SKM-1 treated with dmso at 0.1 percent for 144 hours (cell line): ENCODE measurements at regions not wholly inside any gene's neighbourhood (a gene's known extent, or its start where the extent isn't known, plus 50 kb on each side); places are given as distances from the start of the nearest gene placed in this dataset.
"Not testable (repeated sequence)": the region's sequence is repeated elsewhere in the genome, so short reads cannot be mapped to it uniquely, and the experiment has no call there.

ENCODE experiments used
- DNase-seq: peaks from one replicate; lab custom pipeline; 2025; ENCODE audit not compliant: unreplicated experiment; lab: John Stamatoyannopoulos, UW

DNA sequence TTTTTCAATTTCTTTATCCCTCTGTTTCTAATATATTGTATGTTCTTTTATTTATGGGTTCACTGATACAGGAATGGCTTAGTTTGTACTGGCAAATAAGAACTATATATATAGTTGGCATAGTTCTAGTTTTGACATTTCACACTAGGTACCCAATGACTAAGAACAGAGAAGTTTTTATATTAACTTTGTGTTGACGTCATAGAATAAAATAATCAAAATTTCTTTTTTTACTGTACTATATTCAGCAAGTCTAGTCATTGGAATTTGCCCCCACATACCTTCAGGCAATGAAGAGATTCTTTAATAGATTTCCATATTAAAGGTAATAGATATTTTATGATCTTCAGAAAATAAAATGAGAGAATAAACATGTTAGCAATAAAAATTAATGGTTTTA lies 713.2 kb downstream of the NOVA1 start:
- DNase-seq: no peak

DNA sequence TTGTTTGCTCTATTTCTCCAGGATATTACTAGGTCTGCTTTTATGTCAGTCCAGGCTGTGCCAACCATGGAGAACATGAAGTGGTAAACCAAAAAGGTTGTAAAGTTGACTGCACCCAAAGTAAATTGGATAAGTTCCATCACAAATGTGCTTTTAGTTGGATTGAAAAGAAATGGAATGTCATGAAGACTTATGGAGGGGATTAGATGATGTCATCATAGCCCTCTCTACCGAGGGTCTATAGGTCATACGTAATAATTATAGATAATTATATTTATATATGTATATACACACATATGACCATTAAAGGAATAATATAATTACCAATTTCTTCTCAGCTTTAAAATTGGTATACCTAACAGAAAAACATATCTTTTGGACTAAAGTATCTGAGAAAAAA lies 714.9 kb downstream of the NOVA1 start:
- DNase-seq: no peak

DNA sequence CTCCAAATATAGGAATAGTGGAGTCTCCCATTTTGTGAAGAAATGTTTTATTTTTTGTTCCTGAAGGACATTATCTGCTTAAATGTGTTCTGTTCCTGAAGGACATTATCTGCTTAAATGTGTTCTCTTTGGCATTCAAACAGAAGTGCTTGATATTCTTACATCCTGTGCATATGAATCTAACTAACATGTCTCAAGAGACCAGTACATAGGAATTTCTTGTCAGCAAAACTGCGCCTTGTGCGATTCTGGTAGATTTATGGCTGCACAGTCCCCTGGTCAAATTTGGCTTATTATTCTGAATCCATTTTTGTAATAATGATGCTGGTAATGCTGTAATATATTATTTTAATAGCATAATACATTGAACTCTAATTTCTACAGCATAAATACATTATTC lies 722.4 kb downstream of the NOVA1 start:
- DNase-seq: no peak

DNA sequence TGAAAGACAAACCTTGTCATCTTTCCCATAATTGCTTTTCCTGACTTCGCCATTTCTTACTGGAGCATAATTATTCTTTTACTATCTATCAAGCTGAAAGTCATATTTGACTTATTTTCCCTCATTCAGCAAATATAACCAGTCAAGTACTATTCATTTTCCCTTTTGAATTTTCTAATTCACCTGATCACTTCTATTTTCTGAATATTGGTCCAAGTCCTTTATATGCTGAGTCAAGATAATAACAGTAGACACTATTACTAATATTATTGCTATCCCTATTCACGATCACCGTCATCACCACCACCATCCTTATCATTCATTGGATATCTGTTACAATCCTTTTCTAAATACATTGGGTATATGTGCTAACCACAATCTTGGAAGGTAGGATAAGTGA lies 728.0 kb downstream of the NOVA1 start:
- DNase-seq: no peak

DNA sequence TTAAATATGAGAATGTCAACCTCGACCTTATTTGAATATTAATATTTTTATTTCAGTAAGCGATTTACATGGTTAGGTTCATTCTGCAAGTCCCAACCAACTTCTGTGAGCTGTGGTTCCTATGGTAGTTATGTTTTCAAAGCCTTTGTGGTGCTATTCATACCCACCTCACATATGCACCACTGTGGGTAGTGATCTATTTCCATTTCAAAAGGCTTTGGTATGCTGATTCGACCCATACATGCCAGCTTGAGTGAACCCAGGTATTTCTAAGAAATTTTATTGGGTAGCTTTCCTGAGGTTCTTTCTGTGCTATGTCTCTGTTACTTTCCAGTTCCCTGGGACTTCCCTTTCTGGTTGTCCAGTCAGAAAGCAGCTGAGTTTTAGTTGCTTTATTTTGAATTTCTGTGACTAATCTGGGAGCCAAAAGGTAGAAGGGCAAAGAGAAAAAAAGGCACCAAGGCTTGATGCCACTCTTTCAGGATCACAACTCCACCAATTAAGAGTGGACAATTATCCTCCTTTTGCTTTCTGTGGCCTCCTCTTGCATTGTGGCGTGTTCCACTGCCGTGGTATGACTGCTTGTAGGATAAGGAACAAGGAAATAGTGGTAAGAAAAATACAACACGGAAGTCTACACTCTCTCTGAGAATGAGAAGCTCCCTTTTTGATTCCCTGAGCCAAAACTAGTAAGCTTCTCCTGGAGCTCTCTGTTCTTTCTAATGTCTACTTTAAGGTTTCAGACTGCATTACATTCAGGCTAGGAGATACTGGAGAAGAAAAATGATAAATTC lies 729.1 kb downstream of the NOVA1 start:
- no peak for DNase-seq

DNA sequence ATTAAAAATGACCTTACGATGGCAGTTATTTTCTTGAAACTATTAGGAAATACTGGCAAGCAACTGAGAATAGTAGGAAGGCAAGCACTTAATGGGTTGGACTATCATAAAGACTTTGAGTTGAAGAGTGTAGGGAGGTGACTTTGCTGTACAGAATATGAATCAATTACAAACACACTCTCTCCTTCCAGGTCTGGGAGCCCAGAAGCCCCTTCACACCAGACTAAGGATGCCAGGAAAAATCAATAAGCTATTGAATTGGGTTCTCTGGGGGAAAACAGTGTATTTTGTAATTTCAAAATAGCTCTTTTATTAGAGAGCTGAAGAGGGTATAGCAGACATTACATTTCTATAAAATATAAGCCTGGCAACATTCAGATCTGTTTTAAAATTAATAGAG lies 736.4 kb downstream of the NOVA1 start:
- DNase-seq: no peak

DNA sequence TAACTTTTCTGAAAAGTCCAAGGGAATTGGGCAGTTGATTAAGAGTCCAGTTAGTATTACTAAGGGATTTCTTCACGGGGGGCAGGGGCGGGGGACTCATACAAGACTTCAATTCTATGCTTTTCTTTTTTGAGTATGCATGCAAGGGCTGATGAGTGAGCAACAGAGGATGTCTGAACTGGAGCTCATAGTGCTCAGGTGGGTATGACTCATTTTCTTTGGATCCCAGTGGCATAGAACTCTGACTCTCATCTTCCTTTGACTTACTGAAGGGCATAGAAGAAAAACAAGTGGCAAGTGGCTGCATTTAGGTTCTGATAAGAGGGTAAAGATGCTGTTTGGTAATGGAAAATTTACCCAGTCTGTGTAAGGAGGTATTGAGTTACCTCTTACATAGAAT lies 749.2 kb downstream of the NOVA1 start:
- DNase-seq: no peak

DNA sequence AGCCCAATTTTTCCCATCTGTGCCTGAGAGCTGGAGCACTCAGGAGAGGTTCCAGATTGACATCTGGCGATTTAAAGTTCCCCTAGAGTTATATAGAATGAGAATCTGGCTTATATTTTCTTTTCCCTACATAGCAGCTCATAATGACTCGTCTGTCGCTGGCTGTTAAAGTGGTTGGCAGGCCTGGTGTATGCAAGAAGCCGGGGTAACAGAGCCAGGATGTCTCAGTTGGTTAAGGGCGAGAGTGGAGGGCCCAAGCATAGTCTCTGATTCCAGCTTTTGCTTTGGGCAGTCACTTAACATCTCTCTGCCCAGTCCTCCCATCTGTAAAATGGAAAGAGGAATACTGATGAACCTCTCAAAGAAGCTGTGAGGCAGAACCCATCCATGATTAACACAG lies 751.6 kb downstream of the NOVA1 start:
- no peak for DNase-seq

DNA sequence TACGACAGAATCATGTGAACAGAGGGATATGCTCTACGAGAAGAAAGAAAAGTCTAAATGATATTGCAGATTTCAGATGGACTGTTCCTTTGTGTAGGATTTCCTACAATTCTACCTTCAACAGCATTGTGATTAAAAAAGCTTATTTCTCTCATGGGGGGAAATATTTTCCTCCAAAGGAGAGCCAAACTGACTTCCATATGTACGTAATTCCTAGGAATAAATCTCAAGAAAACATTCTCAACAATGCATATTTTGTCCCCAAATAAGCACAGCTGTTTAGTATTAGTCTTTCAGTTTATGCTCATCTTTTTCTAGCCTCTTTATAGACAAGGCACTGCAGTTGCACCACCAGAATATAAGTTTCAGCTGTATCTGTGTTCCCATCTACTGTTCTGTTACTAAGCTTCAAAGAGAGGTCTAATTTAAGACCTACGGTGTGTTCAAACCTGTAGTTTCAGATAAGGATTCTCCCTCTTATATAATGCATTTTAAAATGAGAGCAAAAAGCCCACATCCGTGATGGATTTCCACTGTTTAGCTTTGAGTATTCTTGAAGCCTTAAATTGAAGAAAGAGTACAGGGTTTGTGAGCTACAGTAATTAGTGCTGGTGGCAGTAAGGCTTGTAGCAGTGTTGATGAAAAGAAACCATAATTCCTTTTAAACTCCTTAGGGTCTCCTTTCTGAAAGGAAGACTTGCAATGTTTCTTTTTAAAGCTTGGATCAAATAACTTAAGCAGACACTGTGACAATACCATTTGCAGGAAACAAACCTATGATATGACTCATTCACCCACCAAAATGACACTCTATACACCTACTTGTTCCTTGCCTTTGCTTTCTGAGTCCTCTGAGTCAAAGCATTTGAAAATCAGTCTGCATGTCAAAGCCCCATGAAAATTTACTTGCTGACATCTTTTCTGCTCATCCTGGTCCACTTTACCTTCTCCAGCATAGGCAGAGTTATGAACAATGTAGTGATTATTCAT lies 754.1 kb downstream of the NOVA1 start:
- DNase-seq: no peak

DNA sequence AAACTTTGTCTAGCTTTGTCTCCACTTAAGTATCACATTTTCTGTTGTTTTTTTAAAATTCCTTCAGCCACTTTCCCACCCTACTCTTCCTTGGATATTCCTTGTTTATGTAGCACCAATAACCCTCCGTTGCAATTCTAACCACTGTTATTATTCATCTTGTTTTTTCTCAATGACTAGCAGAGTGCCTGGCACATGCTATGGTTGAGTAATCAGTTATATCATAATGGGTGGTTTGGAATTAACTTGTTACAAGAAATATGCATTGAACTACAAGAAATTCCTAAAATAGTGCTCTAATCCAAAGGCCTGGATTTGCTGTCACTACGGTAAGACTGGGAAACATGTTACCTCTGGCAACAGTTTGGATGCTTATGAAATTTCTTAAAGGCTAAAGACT lies 756.6 kb downstream of the NOVA1 start:
- no peak for DNase-seq

DNA sequence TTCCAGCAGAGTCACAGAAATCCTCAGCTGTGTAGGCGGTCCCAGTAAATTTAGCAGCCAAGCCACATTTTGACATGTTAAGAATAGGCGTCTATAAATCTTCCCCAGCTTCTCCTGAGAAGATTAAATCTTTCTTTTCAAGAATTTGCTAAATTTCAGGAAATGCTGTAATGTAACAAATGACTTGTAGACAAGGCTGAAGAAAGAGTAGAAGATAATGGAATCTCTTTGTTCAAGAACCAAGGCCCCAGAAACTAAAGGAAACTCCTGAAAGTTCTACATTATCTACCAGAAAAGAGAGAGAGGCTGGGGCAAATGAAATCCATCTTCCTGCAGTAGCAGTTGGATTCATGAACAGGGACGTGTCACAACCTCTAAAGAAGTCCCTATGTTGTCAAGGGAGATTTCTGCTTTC lies 760.3 kb downstream of the NOVA1 start:
- DNase-seq: no peak

DNA sequence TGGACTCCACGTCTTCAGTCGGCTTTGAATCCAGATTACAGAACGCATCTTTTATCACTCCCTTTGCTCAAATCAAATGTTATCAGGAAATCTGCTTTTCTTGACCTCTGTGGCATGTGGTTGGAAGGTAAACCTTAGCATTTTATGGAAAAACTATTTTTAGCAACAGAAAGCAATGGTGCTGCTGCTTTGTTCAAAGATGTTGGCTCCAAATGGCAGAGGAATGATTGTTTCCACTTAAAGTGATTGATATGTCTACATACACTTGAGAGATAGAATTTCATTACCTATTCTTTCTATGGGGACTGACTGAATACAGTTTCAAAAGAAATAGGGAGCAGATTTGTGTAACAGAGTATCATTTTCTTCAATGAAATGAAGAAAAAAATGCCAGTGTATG lies 761.2 kb downstream of the NOVA1 start:
- no peak for DNase-seq

DNA sequence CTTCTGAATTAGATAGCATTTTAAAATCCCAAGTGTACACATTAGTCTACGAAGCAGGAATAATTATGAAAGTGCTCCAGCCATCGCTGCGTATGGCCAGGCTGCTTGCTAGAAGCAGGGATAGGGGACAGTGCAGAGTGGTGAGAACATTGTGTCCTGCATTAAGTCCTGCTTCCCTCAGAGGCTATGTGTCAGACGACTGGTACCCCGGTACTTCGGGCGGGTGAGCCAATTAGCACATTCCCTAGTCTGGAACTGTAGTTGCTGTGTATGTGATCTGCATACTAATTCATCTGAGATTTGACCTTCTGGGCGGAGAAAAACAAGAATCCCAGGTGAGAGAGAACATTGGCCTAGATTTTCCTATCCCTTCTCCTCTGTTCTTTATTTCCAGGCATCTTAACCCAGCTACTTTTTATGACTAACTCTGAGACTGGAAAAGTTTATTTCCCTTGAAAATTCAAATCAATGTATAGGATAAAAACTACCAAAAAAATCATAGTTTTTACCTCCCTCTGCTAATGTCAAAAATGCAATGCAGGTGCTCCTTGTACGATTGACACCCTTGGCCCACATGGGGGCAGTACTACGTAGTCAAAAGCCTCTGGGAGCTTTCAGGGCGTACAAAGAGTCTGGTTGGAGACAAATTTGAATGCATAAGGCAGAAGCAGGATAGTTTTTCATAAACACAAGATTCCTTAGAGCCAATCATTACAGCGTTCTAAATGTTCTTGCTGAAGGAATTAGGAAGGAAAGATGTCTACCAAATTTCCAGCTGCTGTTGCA lies 764.3 kb downstream of the NOVA1 start:
- peak; percentile 5 for DNase-seq

DNA sequence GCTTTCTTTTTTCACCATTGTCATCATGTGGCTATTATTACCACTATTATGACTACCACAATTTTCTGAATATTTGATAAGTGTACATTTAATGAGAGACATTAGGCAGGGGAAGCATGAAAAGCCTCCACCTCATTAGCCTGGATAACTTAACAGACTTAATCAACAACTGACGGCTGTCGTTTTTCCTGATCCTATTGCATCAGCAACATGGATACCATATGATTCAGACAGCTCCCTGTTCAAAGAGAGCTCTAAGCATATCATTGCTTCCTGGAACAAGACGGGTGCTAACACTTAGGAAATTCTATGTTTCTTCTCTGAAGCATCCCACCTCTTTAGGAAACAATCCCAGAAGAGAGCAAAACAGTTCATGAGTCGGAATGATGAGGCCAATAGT lies 765.2 kb downstream of the NOVA1 start:
- no peak for DNase-seq

DNA sequence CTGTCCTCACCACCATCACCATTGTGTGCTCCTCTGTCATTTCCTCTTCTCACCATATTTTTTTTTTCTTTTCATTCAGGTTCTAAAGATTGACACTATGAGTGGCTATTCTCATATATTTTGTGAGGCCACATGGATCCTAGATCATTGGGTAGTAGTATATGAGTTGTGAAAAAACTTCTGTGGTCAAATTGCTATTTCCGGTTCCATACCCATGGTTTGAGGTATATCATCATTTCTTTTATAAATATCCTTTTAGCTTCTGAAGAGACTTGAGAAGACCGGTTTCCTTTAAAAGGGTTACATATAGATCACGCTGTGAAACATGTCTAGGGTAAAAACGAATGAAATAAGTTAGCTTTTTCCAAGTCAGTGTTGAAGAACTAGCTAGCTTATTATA lies 769.3 kb downstream of the NOVA1 start:
- DNase-seq: no peak

DNA sequence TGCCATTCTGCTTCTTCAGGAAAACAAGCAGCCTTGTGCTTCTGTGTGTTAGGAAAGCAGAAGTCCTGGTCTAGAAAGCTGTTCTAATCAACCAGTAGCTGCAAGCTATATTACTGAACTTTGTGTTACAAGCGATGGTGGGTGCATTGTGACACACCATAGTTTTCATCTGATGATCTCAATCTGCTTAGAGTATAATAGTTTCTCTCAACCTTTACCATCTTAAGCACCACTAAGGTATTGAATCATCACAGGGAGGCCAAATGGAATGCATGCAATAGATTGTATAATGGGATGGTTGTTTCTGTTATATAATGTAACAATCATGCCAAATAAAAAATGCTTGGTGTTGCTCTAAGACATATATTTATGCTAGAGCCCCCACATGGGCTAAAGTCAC lies 771.7 kb downstream of the NOVA1 start:
- DNase-seq: no peak

DNA sequence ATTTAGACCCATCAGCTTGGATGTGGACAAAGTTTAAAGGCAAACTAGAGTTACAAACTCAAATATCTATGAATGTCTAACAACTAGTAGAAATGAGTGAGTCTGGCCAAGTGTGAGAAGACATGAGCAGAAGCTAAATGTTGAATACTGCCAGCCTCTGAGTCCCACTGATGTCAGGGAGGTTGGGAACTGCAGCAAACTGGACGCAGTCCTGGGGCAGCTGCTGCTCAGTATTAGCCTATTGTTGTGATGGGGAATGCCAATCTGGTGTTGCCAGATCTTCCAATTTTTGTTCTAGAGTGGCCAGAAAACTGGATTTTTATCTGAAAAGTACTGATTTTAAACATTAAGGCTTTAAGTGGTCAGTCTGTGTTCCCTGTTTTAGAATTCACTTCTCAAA lies 770.4 kb upstream of the STXBP6 start:
- no peak for DNase-seq

DNA sequence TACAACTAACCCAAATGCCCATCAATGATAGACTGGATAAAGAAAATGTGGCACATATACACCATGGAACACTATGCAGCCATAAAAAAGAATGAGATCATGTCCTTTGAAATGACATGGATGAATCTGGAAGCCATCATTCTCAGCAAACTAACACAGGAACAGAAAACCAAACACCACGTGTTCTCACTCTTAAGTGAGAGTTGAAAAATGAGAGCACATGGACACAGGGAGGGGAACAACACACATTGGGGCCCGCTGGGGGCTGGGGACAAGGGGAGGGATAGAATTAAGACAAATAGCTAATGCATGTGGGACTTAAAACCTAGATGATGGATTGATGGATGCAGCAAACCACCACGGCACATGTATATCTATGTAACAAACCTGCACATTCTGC lies 764.7 kb upstream of the STXBP6 start:
- DNase-seq: not testable (repeated sequence)

DNA sequence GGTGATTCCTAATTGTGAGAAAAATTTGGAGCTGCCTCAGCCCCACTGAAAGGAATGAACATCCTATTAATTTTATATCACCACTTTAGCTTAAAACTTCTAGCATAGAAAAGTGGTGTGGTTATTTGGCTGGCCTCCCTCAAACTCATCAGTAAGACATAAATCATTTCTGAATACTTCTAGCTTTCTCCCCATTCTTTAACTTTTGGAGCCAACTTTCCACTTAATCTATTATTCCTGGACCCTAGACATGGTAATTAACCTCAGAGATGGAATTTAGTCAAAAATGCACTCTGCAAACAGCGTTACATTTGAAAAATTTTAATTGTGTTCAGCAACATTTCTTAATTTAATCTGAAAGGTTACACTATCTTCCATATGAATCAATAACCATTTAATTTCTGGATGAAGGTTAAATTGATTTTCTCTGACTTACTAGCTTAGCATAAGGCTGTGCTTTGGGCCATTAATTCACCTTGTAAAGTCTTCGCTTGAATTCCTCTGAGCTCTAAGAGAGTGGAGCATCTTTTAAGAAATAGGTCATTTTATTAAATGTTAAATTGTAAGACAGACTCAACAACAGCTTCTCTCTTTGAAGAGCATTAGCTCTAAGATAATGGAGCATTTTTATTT lies 753.6 kb upstream of the STXBP6 start:
- no peak for DNase-seq

DNA sequence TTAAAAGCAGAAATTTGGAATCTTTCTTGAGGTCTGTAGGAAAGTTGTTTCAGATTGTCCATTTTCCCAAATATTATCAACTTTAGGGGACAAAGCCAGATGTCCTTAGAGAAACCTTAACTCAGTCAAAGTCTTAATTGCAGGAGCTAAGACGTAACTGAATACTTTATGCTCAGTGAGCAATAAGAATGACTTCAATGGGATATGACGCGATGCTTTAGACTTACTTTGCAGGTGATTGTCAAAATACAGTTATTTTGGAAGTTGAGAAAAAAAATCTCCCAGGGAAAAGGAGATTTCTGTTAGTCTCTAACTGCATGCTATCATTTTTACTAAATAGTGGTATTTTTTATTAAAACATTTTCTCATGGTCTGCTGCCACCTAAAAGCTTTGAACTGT lies 750.9 kb upstream of the STXBP6 start:
- no peak for DNase-seq

DNA sequence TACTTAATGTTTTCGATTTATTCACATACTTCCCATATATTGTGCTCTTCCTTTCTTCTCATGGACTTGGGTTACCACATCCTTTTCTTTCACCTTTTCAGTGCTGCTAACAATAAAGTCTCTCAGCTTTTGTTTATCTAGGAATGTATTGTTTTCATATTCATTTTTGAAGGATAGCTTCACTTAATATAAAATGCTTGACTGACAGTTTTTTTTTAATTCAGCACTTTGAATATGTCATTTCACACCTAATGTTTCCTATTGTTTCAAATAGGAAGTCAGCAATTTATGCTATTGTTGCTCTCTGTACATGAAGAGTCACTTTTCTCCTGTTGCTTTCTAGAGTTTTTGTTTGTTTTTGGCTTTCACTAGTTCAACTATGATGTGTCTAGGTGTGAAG lies 738.3 kb upstream of the STXBP6 start:
- DNase-seq: no peak
